Mammary epithelial cell (primary cell): ENCODE measurements at regions not wholly inside any gene's neighbourhood (a gene's known extent, or its start where the extent isn't known, plus 50 kb on each side); places are given as distances from the start of the nearest gene placed in this dataset.

ENCODE experiments used
- EZH2 ChIP-seq: IDR thresholded peaks from 2 replicates; pipeline ENCODE4 v1.6.1; 2012; ENCODE audit warnings: low read length, inconsistent platforms, borderline replicate concordance
- TF ChIP-seq, protein P1 (sequence below), 2 donors: IDR thresholded peaks in 1 of 2; conservative IDR thresholded peaks in 1 of 2; 2 replicates each; pipeline ENCODE4 v1.5.1; 2011 to 2012; ENCODE audit warnings: inconsistent platforms in 2 of 2, low read length in 2 of 2, mild to moderate bottlenecking in 2 of 2, control low read depth in 1 of 2, low read depth in 1 of 2; ENCODE audit not compliant: insufficient read depth in 1 of 2; ENCODE audit errors: extremely low read depth in 1 of 2

DNA sequence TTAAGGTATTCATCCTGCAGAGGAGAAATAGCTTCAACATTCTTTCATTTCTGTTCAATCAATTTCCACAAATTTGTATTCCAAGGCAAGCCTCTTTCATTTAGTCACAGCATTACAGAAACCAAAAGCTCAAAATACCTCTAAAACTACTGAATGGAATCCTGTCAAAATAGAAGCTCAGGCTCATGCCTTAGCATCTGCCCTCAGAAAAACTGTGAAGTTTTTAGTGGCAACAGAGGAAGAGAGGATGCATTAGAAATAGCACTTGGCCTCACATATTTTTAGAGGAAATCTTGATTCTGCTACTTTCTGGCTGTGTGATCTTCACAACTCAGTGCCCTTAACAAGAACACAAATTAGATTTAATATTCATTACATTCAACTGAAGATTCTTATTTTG is 69.1 kb upstream of the GALNT13 start:
- TF ChIP-seq, protein P1, sequence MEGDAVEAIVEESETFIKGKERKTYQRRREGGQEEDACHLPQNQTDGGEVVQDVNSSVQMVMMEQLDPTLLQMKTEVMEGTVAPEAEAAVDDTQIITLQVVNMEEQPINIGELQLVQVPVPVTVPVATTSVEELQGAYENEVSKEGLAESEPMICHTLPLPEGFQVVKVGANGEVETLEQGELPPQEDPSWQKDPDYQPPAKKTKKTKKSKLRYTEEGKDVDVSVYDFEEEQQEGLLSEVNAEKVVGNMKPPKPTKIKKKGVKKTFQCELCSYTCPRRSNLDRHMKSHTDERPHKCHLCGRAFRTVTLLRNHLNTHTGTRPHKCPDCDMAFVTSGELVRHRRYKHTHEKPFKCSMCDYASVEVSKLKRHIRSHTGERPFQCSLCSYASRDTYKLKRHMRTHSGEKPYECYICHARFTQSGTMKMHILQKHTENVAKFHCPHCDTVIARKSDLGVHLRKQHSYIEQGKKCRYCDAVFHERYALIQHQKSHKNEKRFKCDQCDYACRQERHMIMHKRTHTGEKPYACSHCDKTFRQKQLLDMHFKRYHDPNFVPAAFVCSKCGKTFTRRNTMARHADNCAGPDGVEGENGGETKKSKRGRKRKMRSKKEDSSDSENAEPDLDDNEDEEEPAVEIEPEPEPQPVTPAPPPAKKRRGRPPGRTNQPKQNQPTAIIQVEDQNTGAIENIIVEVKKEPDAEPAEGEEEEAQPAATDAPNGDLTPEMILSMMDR (conservative IDR thresholded peaks at IDR 0.05 in 1 of 2, IDR thresholded peaks at IDR 0.05 in 1 of 2; ENCODE audit: extremely low read depth in 1 of 2, insufficient read depth in 1 of 2, low read depth in 1 of 2, low read length in 2 of 2): no peak
- TF ChIP-seq EZH2: no peak
